Neural progenitor cell (in vitro differentiated cells): ENCODE measurements at regions not wholly inside any gene's neighbourhood (a gene's known extent, or its start where the extent isn't known, plus 50 kb on each side); places are given as distances from the start of the nearest gene placed in this dataset.

Experiments used
- DNase-seq: peaks from one replicate; pipeline ENCODE4 v3.0.0-alpha.2; 2016; ENCODE audit warnings: low spot score
- H2AFZ ChIP-seq: fragments of 200-600 bp; sonication (generic); replicated peaks from 2 replicates; pipeline ENCODE4 v1.6.1; 2016; ENCODE audit warnings: antibody characterized with exemption
- H3F3A ChIP-seq: fragments of 200-600 bp; sonication (generic); 2 replicates; pipeline ENCODE4 v1.6.1; 2016; ENCODE audit warnings: antibody characterized with exemption, low read depth
- H3K27ac ChIP-seq: fragments of 200-600 bp; sonication (generic); 2 replicates; pipeline ENCODE4 v1.5.1; 2016; ENCODE audit warnings: mild to moderate bottlenecking
- H3K27me3 ChIP-seq: fragments of 200-600 bp; sonication (generic); 2 replicates; pipeline ENCODE4 v1.6.1; 2016; ENCODE audit warnings: mild to moderate bottlenecking, moderate library complexity
- H3K36me3 ChIP-seq: fragments of 200-600 bp; sonication (generic); 2 replicates; pipeline ENCODE4 v1.5.1; 2016
- H3K4me1 ChIP-seq: fragments of 200-600 bp; sonication (generic); 2 replicates; pipeline ENCODE4 v1.6.1; 2016; ENCODE audit warnings: mixed run types
- H3K4me2 ChIP-seq: fragments of 200-600 bp; sonication (generic); 2 replicates; pipeline ENCODE4 v1.6.1; 2016
- H3K4me3 ChIP-seq: fragments of 200-600 bp; sonication (generic); 2 replicates; pipeline ENCODE4 v1.5.1; 2016
- H3K79me2 ChIP-seq: fragments of 200-600 bp; sonication (generic); 2 replicates; pipeline ENCODE4 v1.6.1; 2016; ENCODE audit warnings: low read depth
- H3K9ac ChIP-seq: fragments of 200-600 bp; sonication (generic); 2 replicates; pipeline ENCODE4 v1.6.1; 2016
- H3K9me3 ChIP-seq: fragments of 200-600 bp; sonication (generic); 2 replicates; pipeline ENCODE4 v1.5.1; 2016; ENCODE audit warnings: low read depth
- H4K20me1 ChIP-seq: fragments of 200-600 bp; sonication (generic); 2 replicates; pipeline ENCODE4 v1.6.1; 2016; ENCODE audit warnings: low read depth
- H3K27ac Mint-ChIP-seq: 3 replicates; pipeline ENCODE4 v1.8.0; 2021; ENCODE audit warnings: mixed read lengths
- H3K27me3 Mint-ChIP-seq: 2 replicates; pipeline ENCODE4 v1.8.0; 2022; ENCODE audit warnings: low read depth, mild to moderate bottlenecking, inconsistent platforms, moderate library complexity, mixed read lengths; ENCODE audit not compliant: insufficient read depth
- H3K36me3 Mint-ChIP-seq: 3 replicates; pipeline ENCODE4 v1.8.0; 2021; ENCODE audit warnings: mixed read lengths
- H3K4me1 Mint-ChIP-seq: 3 replicates; pipeline ENCODE4 v1.8.0; 2021; ENCODE audit warnings: mixed read lengths
- H3K4me3 Mint-ChIP-seq: 3 replicates; pipeline ENCODE4 v1.8.0; 2021; ENCODE audit warnings: mild to moderate bottlenecking, moderate library complexity, mixed read lengths
- H3K9me3 Mint-ChIP-seq: 3 replicates; pipeline ENCODE4 v1.8.0; 2020; ENCODE audit warnings: mixed read lengths
- CTCF ChIP-seq: fragments of 200-600 bp; sonication (generic); IDR thresholded peaks from 2 replicates; pipeline ENCODE4 v1.5.1; 2017; ENCODE audit warnings: antibody characterized with exemption, mild to moderate bottlenecking
- EZH2 ChIP-seq: fragments of 200-600 bp; sonication (generic); IDR thresholded peaks from 2 replicates; pipeline ENCODE4 v1.6.1; 2017; ENCODE audit warnings: antibody characterized with exemption, mild to moderate bottlenecking, moderate library complexity
- EZH2phosphoT487 ChIP-seq: fragments of 200-600 bp; sonication (generic); IDR thresholded peaks from 2 replicates; pipeline ENCODE4 v1.6.1; 2017; ENCODE audit warnings: antibody characterized with exemption

GRCh38 chr2:168326572-168326971 lies 79.2 kb upstream of the STK39 start:
- H3K4me3 ChIP-seq: no peak overlapping the region
- peaks cover 17% of the 10 kb centered on the region for H3K9me3 Mint-ChIP-seq
- TF ChIP-seq CTCF: no peak
- TF ChIP-seq EZH2phosphoT487: no peak
- no peak for TF ChIP-seq EZH2
- no peaks in the 10 kb centered on the region for H3K79me2 ChIP-seq
- H3K4me1 ChIP-seq: no peaks in the 10 kb centered on the region
- no peaks in the 10 kb centered on the region for H3K4me1 Mint-ChIP-seq
- no peaks in the 10 kb centered on the region for H3K36me3 ChIP-seq
- H3K27ac Mint-ChIP-seq: no peak overlapping the region
- peaks cover 2% of the 10 kb centered on the region for H3K27me3 Mint-ChIP-seq
- no peak overlapping the region for H3K4me3 Mint-ChIP-seq
- H3K27me3 ChIP-seq: no peaks in the 10 kb centered on the region
- H3K9me3 ChIP-seq: peaks cover 7% of the 10 kb centered on the region
- no peak overlapping the region for H2AFZ ChIP-seq
- DNase-seq: no peak
- no peak overlapping the region for H3K4me2 ChIP-seq
- H3K9ac ChIP-seq: no peak overlapping the region
- no peaks in the 10 kb centered on the region for H3K36me3 Mint-ChIP-seq
- no peak overlapping the region for H3K27ac ChIP-seq
- no peaks in the 10 kb centered on the region for H3F3A ChIP-seq
- H4K20me1 ChIP-seq: no peaks in the 10 kb centered on the region

- H3K4me1 Mint-ChIP-seq: no peaks in the 10 kb centered on the region
- TF ChIP-seq EZH2phosphoT487: no peak
- TF ChIP-seq CTCF: no peak
- no peak for TF ChIP-seq EZH2
- Histone ChIP-seq H3F3A (no peaks in the 10 kb centered on the region), H3K9me3 (peaks cover 7% of the 10 kb centered on the region), H3K79me2 (no peaks in the 10 kb centered on the region), H3K4me1 (no peaks in the 10 kb centered on the region), H3K27ac (no peak overlapping the region), H2AFZ (no peak overlapping the region), H3K36me3 (no peaks in the 10 kb centered on the region), H3K9ac (no peak overlapping the region), H3K4me2 (no peak overlapping the region), H4K20me1 (no peaks in the 10 kb centered on the region), H3K27me3 (no peaks in the 10 kb centered on the region), H3K4me3 (no peak overlapping the region)
- peaks cover 4% of the 10 kb centered on the region for H3K27me3 Mint-ChIP-seq
- no peak for DNase-seq
- peaks cover 19% of the 10 kb centered on the region for H3K9me3 Mint-ChIP-seq
- no peak overlapping the region for H3K4me3 Mint-ChIP-seq
- no peak overlapping the region for H3K27ac Mint-ChIP-seq
- H3K36me3 Mint-ChIP-seq: no peaks in the 10 kb centered on the region
Observed at GRCh38 chr2:168327328-168327727, 79.9 kb upstream of the STK39 start.

- Histone ChIP-seq H4K20me1 (no peaks in the 10 kb centered on the region), H3K27me3 (no peaks in the 10 kb centered on the region), H2AFZ (no peak overlapping the region), H3K9ac (no peak overlapping the region), H3K4me3 (no peak overlapping the region), H3K4me2 (no peak overlapping the region), H3F3A (no peaks in the 10 kb centered on the region), H3K36me3 (no peaks in the 10 kb centered on the region), H3K4me1 (no peaks in the 10 kb centered on the region), H3K27ac (no peak overlapping the region), H3K9me3 (peaks cover 7% of the 10 kb centered on the region), H3K79me2 (no peaks in the 10 kb centered on the region)
- peaks cover 25% of the 10 kb centered on the region for H3K9me3 Mint-ChIP-seq
- no peak overlapping the region for H3K4me3 Mint-ChIP-seq
- H3K27me3 Mint-ChIP-seq: peaks cover 4% of the 10 kb centered on the region
- no peak overlapping the region for H3K27ac Mint-ChIP-seq
- DNase-seq: no peak
- no peak for TF ChIP-seq EZH2
- no peak for TF ChIP-seq EZH2phosphoT487
- no peak for TF ChIP-seq CTCF
- no peaks in the 10 kb centered on the region for H3K4me1 Mint-ChIP-seq
- no peaks in the 10 kb centered on the region for H3K36me3 Mint-ChIP-seq
Observed at GRCh38 chr2:168328421-168328820, 81.0 kb upstream of the STK39 start.
